Motor neuron (in vitro differentiated cells): ENCODE measurements at regions not wholly inside any gene's neighbourhood (a gene's known extent, or its start where the extent isn't known, plus 50 kb on each side); places are given as distances from the start of the nearest gene placed in this dataset.

Experiments used
- ATAC-seq, 8 experiments: fragments of 200-7000 bp; cut with Tn5 transposase; replicated peaks in 6 of 8; 2 replicates each; pipeline ENCODE4 v1.8.0; 2021; ENCODE audit warnings: mild to moderate bottlenecking in 8 of 8, moderate library complexity in 8 of 8
- H3K27ac ChIP-seq, 2 donors: fragments of 250-450 bp; sonication (Bioruptor Pico); 2 replicates each; pipeline ENCODE4 v1.9.0; 2021; ENCODE audit warnings: antibody characterized with exemption in 2 of 2, mild to moderate bottlenecking in 2 of 2, moderate library complexity in 1 of 2
- H3K4me1 ChIP-seq, 2 donors: fragments of 250-450 bp; sonication (Bioruptor Pico); replicated peaks in 1 of 2; 2 replicates each; pipeline ENCODE4 v1.6.1; 2021; ENCODE audit warnings: antibody characterized with exemption in 2 of 2, mild to moderate bottlenecking in 2 of 2, moderate library complexity in 1 of 2
- H3K4me3 ChIP-seq, 5 donors: fragments of 250-450 bp; sonication (Bioruptor Pico); 2 replicates each; pipeline ENCODE4 v1.9.0; 2021; ENCODE audit warnings: antibody characterized with exemption in 5 of 5, mild to moderate bottlenecking in 5 of 5, moderate library complexity in 4 of 5
- WGBS, 10 experiments: fragments of 450-650 bp; shearing (Covaris generic); methylation state at CpG; one replicate each; pipeline ENCODE4 v1.0.0; 2022; 5-methylcytosine and 5-hydroxymethylcytosine counted together
- in situ Hi-C, 9 experiments: fragments of 400-800 bp; cut with MboI; loops; one replicate each; pipeline ENCODE4 v1.15.0; 2021; ENCODE audit warnings: low sequenced_read_pairs in 9 of 9, low pct_unique_long_range_greater_than_20kb in 2 of 9; ENCODE audit not compliant: unreplicated experiment in 9 of 9

GRCh38 chr1:201672685-201673084 lies 133.8 kb downstream of the NAV1 start:
- in situ Hi-C loops, result no loop called here
- 40 to 100% (median 87%) methylated on average over 1 to 8 of the region's 8 CpGs; no CpG with 5 or more reads in 4 of the 10 experiments for WGBS, 10 experiments
- Histone ChIP-seq H3K4me3 (no peak overlapping the region), H3K4me1 (peaks cover 40% of the 10 kb centered on the region in 2 donors), H3K27ac (no peak overlapping the region)
- no peak for ATAC-seq

GRCh38 chr1:201673093-201673492 lies 134.2 kb downstream of the NAV1 start:
- WGBS, 10 experiments, result 20 to 89% (median 84%) methylated on average over 1 to 9 of the region's 9 CpGs; no CpG with 5 or more reads in 2 of the 10 experiments
- peak in 1 of 8 experiments; percentile 47 for ATAC-seq
- peaks cover 40% of the 10 kb centered on the region in 2 donors for H3K4me1 ChIP-seq
- no peak overlapping the region for H3K27ac ChIP-seq
- H3K4me3 ChIP-seq, result no peak overlapping the region
- in situ Hi-C loops, result no loop called here

DNA sequence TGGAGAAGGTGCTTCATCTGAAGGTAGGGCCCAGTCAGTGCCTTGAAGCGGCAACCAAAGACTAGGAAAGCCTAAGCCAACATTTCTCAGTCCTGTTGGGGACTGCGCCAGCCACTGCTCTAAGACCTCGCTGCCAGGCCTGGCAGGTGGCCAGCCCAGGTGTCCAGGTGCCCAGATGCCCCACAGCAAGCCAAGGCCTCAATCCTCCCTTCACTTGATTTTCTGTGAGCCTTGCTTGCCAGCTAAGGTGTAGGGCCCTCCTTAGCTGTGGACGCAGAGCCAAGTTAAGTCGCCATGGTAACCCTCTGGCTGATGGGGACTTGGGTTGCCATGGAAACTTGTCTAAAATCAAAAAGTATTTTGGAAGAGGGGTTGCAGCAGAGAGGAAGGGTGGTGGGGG lies 135.0 kb downstream of the NAV1 start:
- no peak overlapping the region for H3K27ac ChIP-seq
- in situ Hi-C loops, result no loop called here
- H3K4me3 ChIP-seq, result no peak overlapping the region
- 60 to 100% (median 86%) methylated on average over 1 to 5 of the region's 5 CpGs; no CpG with 5 or more reads in 3 of the 10 experiments for WGBS, 10 experiments
- peak in 3 of 8 experiments; percentile 31 to 55 (median 32) for ATAC-seq
- H3K4me1 ChIP-seq, result peaks cover 44 to 45% of the 10 kb centered on the region in 2 donors

GRCh38 chr1:201675143-201675542 lies 136.2 kb downstream of the NAV1 start:
- 60 to 100% (median 90%) methylated on average over 1 to 5 of the region's 5 CpGs; no CpG with 5 or more reads in 5 of the 10 experiments for WGBS, 10 experiments
- ATAC-seq, result no peak
- Histone ChIP-seq H3K4me1 (peaks cover 52 to 53% of the 10 kb centered on the region in 2 donors), H3K27ac (no peak overlapping the region), H3K4me3 (no peak overlapping the region)
- in situ Hi-C loops, result no loop called here

DNA sequence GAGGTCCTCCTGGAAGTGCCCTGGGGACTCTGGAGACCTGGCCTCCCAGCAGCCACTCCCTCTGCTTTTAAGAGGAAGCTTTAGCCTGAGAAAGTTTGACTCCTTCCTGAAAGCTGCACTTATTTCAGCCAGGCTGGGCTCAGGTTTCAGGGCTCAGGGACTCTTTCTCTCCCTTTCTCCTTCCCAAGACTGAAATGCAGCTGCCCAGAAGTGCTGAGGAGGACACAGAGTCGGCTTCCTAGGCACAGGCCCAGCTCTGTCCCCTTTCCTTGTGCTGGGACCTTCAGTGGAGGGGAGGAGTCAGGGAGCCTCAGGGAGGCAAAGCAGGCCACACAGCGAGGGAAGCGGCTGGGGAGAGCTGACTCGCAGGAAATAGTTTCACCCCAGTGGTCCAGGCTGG lies 137.3 kb downstream of the NAV1 start:
- no peak overlapping the region for H3K4me3 ChIP-seq
- 23 to 71% (median 43%) methylated on average over 1 to 4 of the region's 4 CpGs; no CpG with 5 or more reads in 5 of the 10 experiments for WGBS, 10 experiments
- ATAC-seq, result peak in 7 of 8 experiments; percentile 17 to 70 (median 32)
- peaks cover 58 to 62% of the 10 kb centered on the region in 2 donors for H3K4me1 ChIP-seq
- H3K27ac ChIP-seq, result peak overlapping the region in 1 of 2 donors; percentile 8
- in situ Hi-C loops, result no loop called here

DNA sequence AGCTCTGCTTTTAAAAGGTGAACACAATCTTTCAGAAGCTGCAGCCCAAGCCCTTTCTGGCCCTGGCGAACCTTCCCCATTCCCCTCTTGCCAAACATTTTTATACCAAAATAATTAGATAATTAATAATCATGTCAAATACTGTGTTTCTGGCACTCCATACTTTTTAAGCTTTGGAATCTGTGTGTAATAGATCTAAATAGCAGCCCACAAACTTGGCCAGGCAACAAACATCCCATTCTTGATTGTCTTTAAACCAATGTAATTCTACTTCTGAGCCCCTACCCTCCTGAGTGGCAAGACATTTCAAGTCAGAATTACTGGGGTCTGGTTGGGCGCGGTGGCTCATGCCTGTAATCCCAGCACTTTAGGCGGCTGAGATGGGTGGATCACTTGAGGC lies 137.7 kb downstream of the NAV1 start:
- WGBS, 10 experiments, result 63 to 100% (median 93%) methylated on average over 1 to 4 of the region's 4 CpGs
- H3K4me3 ChIP-seq, result no peak overlapping the region
- peaks cover 54 to 62% of the 10 kb centered on the region in 2 donors for H3K4me1 ChIP-seq
- in situ Hi-C loops, result no loop called here
- peak overlapping the region in 1 of 2 donors; percentile 8 for H3K27ac ChIP-seq
- ATAC-seq, result no peak

DNA sequence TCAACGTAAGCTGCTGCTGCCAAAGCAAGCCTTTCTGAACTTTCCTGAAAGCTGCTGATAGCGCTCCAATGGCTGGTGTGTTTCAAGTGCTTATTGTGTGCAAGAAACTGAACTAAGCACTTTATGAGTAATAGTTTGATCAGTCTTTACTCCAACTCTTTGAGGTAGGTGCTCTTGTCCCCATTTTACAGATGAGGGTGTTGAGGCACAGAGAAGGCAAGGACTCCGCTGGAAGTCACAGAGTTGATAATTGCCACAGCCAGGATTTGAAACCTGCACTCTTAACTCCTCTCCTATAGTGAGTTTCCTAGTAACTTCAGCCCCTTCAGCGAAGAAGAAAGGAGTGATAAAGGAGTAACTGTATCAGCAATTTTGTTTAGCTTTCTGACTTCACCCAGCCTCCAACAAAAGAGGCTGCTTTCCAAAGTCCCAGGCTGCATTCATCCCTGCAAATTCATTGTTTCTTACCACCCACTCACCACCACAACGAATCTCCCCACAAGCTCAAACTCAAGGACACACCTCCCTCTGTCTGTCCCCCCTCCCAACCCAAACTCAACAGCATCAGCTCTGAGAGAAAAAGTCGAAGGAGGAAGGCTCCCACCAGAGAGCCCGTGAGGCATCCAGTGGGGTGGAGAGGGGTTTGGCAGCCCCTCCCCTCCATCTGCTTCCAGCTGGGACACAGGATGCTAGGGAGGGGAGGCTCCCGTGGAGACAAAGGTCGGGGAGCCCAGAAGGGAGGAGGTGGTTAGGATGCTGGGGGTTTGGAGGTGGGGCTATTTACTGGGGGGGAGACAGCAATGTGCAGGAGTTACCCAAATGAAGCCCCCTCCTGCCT lies 139.6 kb downstream of the NAV1 start:
- ATAC-seq, result peak in 5 of 8 experiments; percentile 54 to 92 (median 83)
- H3K27ac ChIP-seq, result peak overlapping the region; percentile 13 to 35
- WGBS, 10 experiments, result 0 to 100% (median 69%) methylated on average over 1 to 8 of the region's 9 CpGs; no CpG with 5 or more reads in 2 of the 10 experiments
- no peak overlapping the region for H3K4me3 ChIP-seq
- H3K4me1 ChIP-seq, result peaks cover 49 to 51% of the 10 kb centered on the region in 2 donors
- in situ Hi-C loops, result no loop called here

- Histone ChIP-seq H3K4me1 (peaks cover 40 to 50% of the 10 kb centered on the region in 2 donors), H3K27ac (peak overlapping the region in 1 of 2 donors; percentile 26), H3K4me3 (no peak overlapping the region)
- ATAC-seq, result no peak
- in situ Hi-C loops, result no loop called here
- 8 to 90% (median 73%) methylated on average over 2 to 8 of the region's 8 CpGs for WGBS, 10 experiments
Measured at GRCh38 chr1:201681375-201681774, 142.4 kb downstream of the NAV1 start.

- in situ Hi-C loops, result no loop called here
- no peak overlapping the region for H3K4me3 ChIP-seq
- H3K27ac ChIP-seq, result no peak overlapping the region
- no peak for ATAC-seq
- H3K4me1 ChIP-seq, result peaks cover 44 to 64% of the 10 kb centered on the region in 2 donors
- WGBS, 10 experiments, result 50 to 100% (median 100%) methylated on average over 1 to 4 of the region's 4 CpGs; no CpG with 5 or more reads in 2 of the 10 experiments
Measured at GRCh38 chr1:201682964-201683363, 144.0 kb downstream of the NAV1 start.

- H3K4me1 ChIP-seq, result peaks cover 48 to 68% of the 10 kb centered on the region in 2 donors
- 0 to 100% (median 94%) methylated on average over 1 to 6 of the region's 6 CpGs; no CpG with 5 or more reads in 4 of the 10 experiments for WGBS, 10 experiments
- H3K4me3 ChIP-seq, result no peak overlapping the region
- ATAC-seq, result no peak
- in situ Hi-C loops, result no loop called here
- H3K27ac ChIP-seq, result no peak overlapping the region
Measured at GRCh38 chr1:201683397-201683796, 144.5 kb downstream of the NAV1 start.

DNA sequence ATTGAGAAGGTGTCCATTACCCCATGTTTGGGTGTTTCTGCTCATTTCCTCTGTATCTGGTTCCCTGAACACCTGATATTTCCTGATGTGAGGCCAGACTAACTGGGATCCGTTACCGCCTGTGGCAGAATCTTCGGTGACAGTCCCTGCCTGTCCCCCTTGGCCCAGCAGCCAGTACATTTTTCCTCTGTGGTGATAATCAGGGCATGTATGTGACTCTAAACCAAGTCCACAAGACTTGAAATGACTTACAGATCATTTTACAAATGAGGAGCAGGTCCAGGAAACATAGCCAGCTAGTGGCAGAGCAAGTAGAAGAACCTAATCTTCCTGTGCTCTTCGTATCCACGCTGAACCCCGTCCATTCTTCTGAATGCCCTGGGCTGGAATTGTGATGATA lies 143.5 kb upstream of the IPO9 start:
- no peak overlapping the region for H3K4me3 ChIP-seq
- in situ Hi-C loops, result no loop called here
- no peak overlapping the region for H3K27ac ChIP-seq
- WGBS, 10 experiments, result 10 to 89% (median 74%) methylated on average over 2 to 5 of the region's 6 CpGs; no CpG with 5 or more reads in 2 of the 10 experiments
- H3K4me1 ChIP-seq, result peaks cover 46 to 64% of the 10 kb centered on the region in 2 donors
- peak in 1 of 8 experiments; percentile 11 for ATAC-seq

GRCh38 chr1:201686714-201687455 lies 142.1 kb upstream of the IPO9 start:
- peak in 6 of 8 experiments; percentile 41 to 80 (median 63) for ATAC-seq
- in situ Hi-C loops, result no loop called here

GRCh38 chr1:201688514-201688913 lies 140.4 kb upstream of the IPO9 start:
- in situ Hi-C loops, result no loop called here
- peaks cover 64 to 74% of the 10 kb centered on the region in 2 donors for H3K4me1 ChIP-seq
- H3K4me3 ChIP-seq, result no peak overlapping the region
- peak overlapping the region in 1 of 2 donors; percentile 45 for H3K27ac ChIP-seq
- 58 to 100% (median 80%) methylated on average over 1 to 9 of the region's 9 CpGs; no CpG with 5 or more reads in 1 of the 10 experiments for WGBS, 10 experiments
- ATAC-seq, result no peak

More at GRCh38 chr1:201686714-201687455, 142.1 kb upstream of the IPO9 start:
- 0 to 79% (median 31%) methylated on average over 1 to 5 of the region's 5 CpGs for WGBS, 10 experiments
- Histone ChIP-seq H3K27ac (peak overlapping the region; percentile 8 to 52), H3K4me1 (peaks cover 48 to 64% of the 10 kb centered on the region in 2 donors), H3K4me3 (no peak overlapping the region)
